Loucy (cell line): ENCODE measurements at regions not wholly inside any gene's neighbourhood (a gene's known extent, or its start where the extent isn't known, plus 50 kb on each side); places are given as distances from the start of the nearest gene placed in this dataset.

Source experiments
- H2AFZ ChIP-seq: fragments of 200-600 bp; sonication (generic); 2 replicates; pipeline ENCODE4 v1.6.0; 2016; ENCODE audit warnings: antibody characterized with exemption, mild to moderate bottlenecking, low read length, moderate library complexity
- H3F3A ChIP-seq: fragments of 200-600 bp; 2 replicates; pipeline ENCODE4 v1.6.0; 2016; ENCODE audit warnings: antibody characterized with exemption, low read depth, mild to moderate bottlenecking
- H3K27me3 ChIP-seq: fragments of 200-600 bp; sonication (generic); 2 replicates; pipeline ENCODE4 v1.6.1; 2014; ENCODE audit warnings: low read length, mild to moderate bottlenecking; ENCODE audit not compliant: insufficient read depth, poor library complexity, severe bottlenecking
- H3K36me3 ChIP-seq: fragments of 200-600 bp; sonication (generic); 2 replicates; pipeline ENCODE4 v1.6.1; 2016; ENCODE audit warnings: low read length; ENCODE audit not compliant: insufficient read depth
- H3K4me1 ChIP-seq: fragments of 200-600 bp; sonication (generic); 2 replicates; pipeline ENCODE4 v1.5.1; 2014; ENCODE audit warnings: low read length, mild to moderate bottlenecking; ENCODE audit not compliant: insufficient read depth, poor library complexity, severe bottlenecking
- H3K4me2 ChIP-seq: fragments of 200-600 bp; sonication (generic); 2 replicates; pipeline ENCODE4 v1.6.0; 2014; ENCODE audit warnings: antibody characterized with exemption, low read length, low read depth, mild to moderate bottlenecking; ENCODE audit not compliant: poor library complexity, severe bottlenecking
- H3K4me3 ChIP-seq: fragments of 200-600 bp; sonication (generic); 2 replicates; pipeline ENCODE4 v1.5.1; 2014; ENCODE audit warnings: low read length, mild to moderate bottlenecking, mixed read lengths; ENCODE audit not compliant: poor library complexity, severe bottlenecking
- H3K79me2 ChIP-seq: fragments of 200-600 bp; sonication (generic); 2 replicates; pipeline ENCODE4 v1.6.1; 2014; ENCODE audit warnings: low read length; ENCODE audit not compliant: insufficient read depth
- H3K9ac ChIP-seq: fragments of 200-600 bp; sonication (generic); 2 replicates; pipeline ENCODE4 v1.6.0; 2014; ENCODE audit warnings: mild to moderate bottlenecking, low read depth, low read length, moderate library complexity; ENCODE audit not compliant: poor library complexity, severe bottlenecking
- H3K9me2 ChIP-seq: fragments of 200-600 bp; sonication (generic); replicated peaks from 2 replicates; pipeline ENCODE4 v1.6.1; 2016; ENCODE audit warnings: low read depth, low read length, mixed read lengths
- H3K9me3 ChIP-seq: fragments of 200-600 bp; sonication (generic); 2 replicates; pipeline ENCODE4 v1.6.1; 2014; ENCODE audit warnings: mild to moderate bottlenecking, antibody characterized with exemption, low read length, low read depth; ENCODE audit not compliant: insufficient read depth
- H4K20me1 ChIP-seq: fragments of 200-600 bp; sonication (generic); 2 replicates; pipeline ENCODE4 v1.6.0; 2014; ENCODE audit warnings: antibody characterized with exemption, low read length, mild to moderate bottlenecking; ENCODE audit not compliant: insufficient read depth, poor library complexity, severe bottlenecking
- EZH2phosphoT487 ChIP-seq: fragments of 200-600 bp; IDR thresholded peaks from 2 replicates; pipeline ENCODE4 v1.6.1; 2018; ENCODE audit warnings: antibody characterized with exemption, mild to moderate bottlenecking, moderate library complexity, borderline replicate concordance
- TF ChIP-seq, protein P1 (sequence below): fragments of 200-600 bp; sonication (generic); conservative IDR thresholded peaks from 2 replicates; pipeline ENCODE4 v1.5.1; 2014; ENCODE audit warnings: mild to moderate bottlenecking, antibody characterized with exemption, low read length

DNA sequence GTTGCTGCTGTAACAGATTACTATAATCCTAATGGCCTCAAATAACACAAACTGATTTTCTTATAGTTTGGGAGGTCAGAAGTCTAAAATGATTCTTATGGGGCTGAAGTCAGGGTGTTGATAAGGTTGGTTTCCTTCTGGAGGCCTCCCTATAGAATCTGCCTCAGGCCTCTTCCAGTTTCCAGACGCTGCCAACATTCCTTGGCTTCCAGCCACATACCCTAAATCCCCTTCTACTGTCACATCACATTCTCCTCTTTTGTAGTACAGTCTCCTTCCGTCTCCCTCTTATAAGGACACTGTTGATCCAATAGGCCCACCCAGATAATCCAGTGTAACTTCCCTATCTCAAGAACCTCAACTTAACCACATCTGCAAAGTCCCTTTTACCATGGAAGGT, 145.3 kb upstream of the NCAM2 start:
- no peak for TF ChIP-seq EZH2phosphoT487
- TF ChIP-seq, protein P1, sequence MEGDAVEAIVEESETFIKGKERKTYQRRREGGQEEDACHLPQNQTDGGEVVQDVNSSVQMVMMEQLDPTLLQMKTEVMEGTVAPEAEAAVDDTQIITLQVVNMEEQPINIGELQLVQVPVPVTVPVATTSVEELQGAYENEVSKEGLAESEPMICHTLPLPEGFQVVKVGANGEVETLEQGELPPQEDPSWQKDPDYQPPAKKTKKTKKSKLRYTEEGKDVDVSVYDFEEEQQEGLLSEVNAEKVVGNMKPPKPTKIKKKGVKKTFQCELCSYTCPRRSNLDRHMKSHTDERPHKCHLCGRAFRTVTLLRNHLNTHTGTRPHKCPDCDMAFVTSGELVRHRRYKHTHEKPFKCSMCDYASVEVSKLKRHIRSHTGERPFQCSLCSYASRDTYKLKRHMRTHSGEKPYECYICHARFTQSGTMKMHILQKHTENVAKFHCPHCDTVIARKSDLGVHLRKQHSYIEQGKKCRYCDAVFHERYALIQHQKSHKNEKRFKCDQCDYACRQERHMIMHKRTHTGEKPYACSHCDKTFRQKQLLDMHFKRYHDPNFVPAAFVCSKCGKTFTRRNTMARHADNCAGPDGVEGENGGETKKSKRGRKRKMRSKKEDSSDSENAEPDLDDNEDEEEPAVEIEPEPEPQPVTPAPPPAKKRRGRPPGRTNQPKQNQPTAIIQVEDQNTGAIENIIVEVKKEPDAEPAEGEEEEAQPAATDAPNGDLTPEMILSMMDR = no peak

DNA sequence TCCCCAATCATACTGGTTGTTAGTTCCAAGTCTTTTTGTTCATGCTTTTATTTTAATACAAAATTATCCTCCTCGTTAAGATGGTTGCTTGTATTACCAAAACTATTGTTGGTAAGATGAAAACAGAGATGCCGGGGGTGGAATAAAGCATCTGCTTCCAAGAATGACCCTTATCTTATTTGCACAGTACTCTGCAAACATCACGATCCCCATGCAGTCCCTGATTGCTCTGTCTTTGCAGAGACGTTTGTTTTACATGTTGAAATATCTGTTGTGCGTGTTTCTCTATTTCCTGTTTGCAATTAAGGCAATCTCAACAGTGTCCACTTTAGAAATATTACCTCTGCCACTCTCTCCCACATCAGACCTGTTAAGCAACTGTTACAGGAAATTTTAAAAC, 141.3 kb upstream of the NCAM2 start:
- H3K4me1 ChIP-seq = no peaks in the 10 kb centered on the region
- TF ChIP-seq, protein P1 = no peak
- no peak for TF ChIP-seq EZH2phosphoT487
- H3K79me2 ChIP-seq = no peaks in the 10 kb centered on the region
- no peaks in the 10 kb centered on the region for H3K9me2 ChIP-seq
- H3K9me3 ChIP-seq = no peaks in the 10 kb centered on the region
- no peaks in the 10 kb centered on the region for H3K27me3 ChIP-seq
- H3K36me3 ChIP-seq = no peaks in the 10 kb centered on the region
- H3K4me2 ChIP-seq = no peak overlapping the region
- no peaks in the 10 kb centered on the region for H3F3A ChIP-seq
- no peak overlapping the region for H2AFZ ChIP-seq
- no peak overlapping the region for H3K9ac ChIP-seq
- H4K20me1 ChIP-seq = no peaks in the 10 kb centered on the region
- H3K4me3 ChIP-seq = no peak overlapping the region

More for the DNA sequence above, 145.3 kb upstream of the NCAM2 start:
- no peak overlapping the region for H3K4me3 ChIP-seq
- H3K9me3 ChIP-seq = no peaks in the 10 kb centered on the region
- no peak overlapping the region for H3K9ac ChIP-seq
- H3K36me3 ChIP-seq = no peaks in the 10 kb centered on the region
- H2AFZ ChIP-seq = no peak overlapping the region
- H3K9me2 ChIP-seq = no peaks in the 10 kb centered on the region
- no peaks in the 10 kb centered on the region for H3K27me3 ChIP-seq
- H3F3A ChIP-seq = no peaks in the 10 kb centered on the region
- H3K4me2 ChIP-seq = no peak overlapping the region
- H3K4me1 ChIP-seq = no peaks in the 10 kb centered on the region
- H3K79me2 ChIP-seq = no peaks in the 10 kb centered on the region
- no peaks in the 10 kb centered on the region for H4K20me1 ChIP-seq

DNA sequence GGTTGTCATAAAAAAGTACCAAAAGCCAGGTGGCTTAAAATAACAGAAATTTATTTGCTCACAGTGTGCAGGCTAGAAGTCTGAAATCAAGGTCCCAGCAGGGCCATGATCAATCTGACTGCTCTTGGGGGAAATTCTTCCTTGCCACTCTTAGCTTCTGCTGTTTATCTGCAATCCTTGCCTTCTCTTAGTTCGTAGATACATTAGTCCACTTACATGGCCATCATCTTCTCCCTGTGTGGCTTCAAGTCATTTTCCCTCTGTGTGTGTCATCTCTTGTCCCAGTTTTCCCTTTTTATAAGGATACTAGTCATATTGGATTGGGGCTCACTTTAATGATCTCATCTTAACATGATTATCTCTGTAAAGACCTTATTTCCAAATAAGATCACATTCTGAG, 124.0 kb upstream of the NCAM2 start:
- Histone ChIP-seq H3K4me2 (no peak overlapping the region), H3F3A (no peaks in the 10 kb centered on the region), H3K79me2 (no peaks in the 10 kb centered on the region), H3K4me3 (no peak overlapping the region), H3K9me2 (no peaks in the 10 kb centered on the region), H3K9me3 (no peaks in the 10 kb centered on the region), H3K27me3 (no peaks in the 10 kb centered on the region), H2AFZ (no peak overlapping the region), H3K36me3 (no peaks in the 10 kb centered on the region), H3K9ac (no peak overlapping the region), H4K20me1 (no peaks in the 10 kb centered on the region), H3K4me1 (no peaks in the 10 kb centered on the region)
- no peak for TF ChIP-seq EZH2phosphoT487
- TF ChIP-seq, protein P1 = no peak
